Activated naive CD4-positive, alpha-beta T cell treated with anti-CD3 and anti-CD28 coated beads, Interleukin-2, amount 50 U/mL, for 72 hours (primary cell): ENCODE measurements at regions not wholly inside any gene's neighbourhood (a gene's known extent, or its start where the extent isn't known, plus 50 kb on each side); places are given as distances from the start of the nearest gene placed in this dataset.

ENCODE experiments used
- ATAC-seq, 2 donors: fragments of 150-1000 bp; cut with Tn5 transposase; 2 replicates each; pipeline ENCODE4 v1.10.0; 2021; ENCODE audit warnings: mild to moderate bottlenecking in 2 of 2, moderate library complexity in 2 of 2
- DNase-seq, 2 donors: peaks; one replicate each; pipeline ENCODE4 v3.0.0; 2021 to 2022; ENCODE audit warnings: low spot score in 2 of 2
- H3K27ac Mint-ChIP-seq, 2 donors: one replicate each; pipeline ENCODE4 v1.8.0; 2022; ENCODE audit warnings: mild to moderate bottlenecking in 2 of 2, mixed read lengths in 2 of 2
- H3K36me3 Mint-ChIP-seq, 2 donors: one replicate each; pipeline ENCODE4 v1.8.0; 2022; ENCODE audit warnings: mixed read lengths in 2 of 2
- H3K9me3 Mint-ChIP-seq, 2 donors: one replicate each; pipeline ENCODE4 v1.8.0; 2022; ENCODE audit warnings: mixed read lengths in 2 of 2

DNA sequence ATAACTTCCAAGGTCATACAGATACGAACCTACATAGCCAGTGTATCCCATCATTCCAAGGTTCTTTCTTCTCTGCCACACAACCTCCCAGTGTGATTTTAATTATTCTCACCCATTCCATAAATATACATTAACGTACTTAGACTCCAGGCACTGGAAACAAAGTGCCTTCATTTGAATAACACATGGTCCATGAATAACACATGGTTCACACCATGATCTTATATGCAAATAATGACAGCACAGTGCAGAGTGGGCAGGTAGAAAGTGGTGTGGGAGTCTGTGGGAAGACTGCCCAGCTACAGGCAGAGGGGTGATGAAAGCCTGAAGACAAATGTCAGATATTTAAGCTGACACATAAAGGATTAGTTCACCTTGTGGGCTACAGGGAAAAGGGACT is 425.2 kb downstream of the HACE1 start:
- ATAC-seq (no peak), DNase-seq (no peak)
- Mint-ChIP-seq H3K36me3 (peaks cover 0 to 2% of the 10 kb centered on the region in 2 donors), H3K9me3 (peaks cover 6 to 8% of the 10 kb centered on the region in 2 donors), H3K27ac (no peak overlapping the region)

DNA sequence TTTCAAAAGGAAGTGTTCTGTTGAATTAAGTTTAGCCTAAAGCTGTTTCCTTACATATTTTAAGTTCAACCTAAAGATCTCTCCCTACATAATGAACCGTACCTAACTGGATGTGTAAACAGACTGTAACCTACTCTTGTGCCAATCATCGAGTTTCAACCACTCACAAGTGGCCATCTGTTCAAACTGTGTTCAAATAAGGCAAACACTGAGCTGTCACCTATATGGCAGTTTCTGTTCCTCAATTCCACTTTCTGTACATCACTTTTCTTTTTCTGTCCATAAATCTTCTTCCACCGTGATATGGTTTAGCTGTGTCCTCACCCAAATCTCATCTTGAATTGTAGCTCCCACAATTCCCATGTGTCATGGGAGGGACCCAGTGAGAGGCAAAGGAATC is 428.6 kb downstream of the HACE1 start:
- ATAC-seq (no peak), DNase-seq (no peak)
- peaks cover 6 to 15% of the 10 kb centered on the region in 2 donors for H3K9me3 Mint-ChIP-seq
- peaks cover 0 to 10% of the 10 kb centered on the region in 2 donors for H3K36me3 Mint-ChIP-seq
- no peak overlapping the region for H3K27ac Mint-ChIP-seq

GRCh38 chr6:104428184-104428583 is 431.5 kb downstream of the HACE1 start:
- no peak for ATAC-seq
- DNase-seq, result no peak
- Mint-ChIP-seq H3K9me3 (peaks cover 7 to 24% of the 10 kb centered on the region in 2 donors), H3K36me3 (peaks cover 0 to 10% of the 10 kb centered on the region in 2 donors), H3K27ac (no peak overlapping the region)

DNA sequence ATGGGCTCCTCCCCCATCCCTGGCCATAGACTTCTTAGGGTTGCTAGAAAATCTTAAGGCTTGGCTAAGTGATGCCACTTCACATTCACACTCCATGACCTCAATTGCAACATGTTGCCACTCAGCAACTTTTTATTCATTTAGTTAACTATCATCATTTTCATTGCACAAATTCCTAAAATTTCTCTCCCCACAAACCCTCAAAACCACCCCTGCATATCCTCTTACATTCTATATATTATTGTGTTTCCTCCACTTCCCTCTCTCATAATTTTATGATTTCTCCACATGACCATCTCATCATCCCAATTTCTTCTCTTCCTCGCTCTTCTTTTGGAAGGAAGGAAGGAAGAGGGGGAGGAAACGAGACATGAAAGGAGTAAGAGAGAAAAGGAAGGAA is 436.0 kb downstream of the HACE1 start:
- Mint-ChIP-seq H3K27ac (no peak overlapping the region), H3K9me3 (peaks cover 11 to 34% of the 10 kb centered on the region in 2 donors), H3K36me3 (peaks cover 0 to 18% of the 10 kb centered on the region in 2 donors)
- ATAC-seq (no peak), DNase-seq (no peak)

DNA sequence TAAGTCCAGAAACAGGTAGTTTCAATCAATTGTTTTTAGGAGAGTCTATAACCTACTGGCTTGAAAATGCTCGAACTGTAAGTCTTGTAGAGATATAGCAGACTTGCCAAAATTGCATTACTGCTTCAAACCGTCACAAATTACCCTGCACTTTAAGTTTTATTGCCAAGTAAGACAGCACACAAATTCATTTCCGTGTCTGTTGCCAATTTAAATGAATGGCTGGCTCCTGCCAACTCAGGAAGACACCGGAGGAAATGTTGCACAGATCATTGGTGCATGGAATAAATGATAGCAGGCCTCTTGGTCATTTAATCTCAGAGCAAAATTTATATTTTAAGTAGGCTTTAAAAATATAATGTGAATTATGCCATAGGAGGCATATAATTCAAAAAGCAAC is 438.1 kb downstream of the HACE1 start:
- H3K9me3 Mint-ChIP-seq, result peaks cover 11 to 29% of the 10 kb centered on the region in 2 donors
- no peak for ATAC-seq
- DNase-seq, result no peak
- H3K36me3 Mint-ChIP-seq, result peaks cover 0 to 13% of the 10 kb centered on the region in 2 donors
- no peak overlapping the region for H3K27ac Mint-ChIP-seq

DNA sequence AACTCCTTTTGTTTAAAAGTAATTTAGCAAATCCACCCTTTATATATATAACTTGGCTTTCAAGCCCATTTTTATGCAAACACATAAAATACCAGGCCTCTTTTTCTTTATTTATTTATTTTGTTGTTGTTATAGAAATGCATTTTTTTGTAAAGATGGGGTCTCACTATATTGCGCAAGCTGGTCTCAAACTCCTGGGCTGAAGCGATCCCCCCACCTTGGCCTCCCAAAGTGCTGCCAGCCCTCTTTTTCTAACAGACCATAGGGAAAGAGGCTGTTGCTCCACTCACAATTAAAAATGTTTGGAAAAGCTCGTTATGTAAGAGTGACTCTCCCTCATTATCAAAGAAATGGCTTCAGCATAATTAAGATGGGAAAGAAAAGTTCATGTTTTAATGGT is 440.9 kb downstream of the HACE1 start:
- ATAC-seq, result no peak
- no peak for DNase-seq
- H3K9me3 Mint-ChIP-seq, result peaks cover 11 to 21% of the 10 kb centered on the region in 2 donors

DNA sequence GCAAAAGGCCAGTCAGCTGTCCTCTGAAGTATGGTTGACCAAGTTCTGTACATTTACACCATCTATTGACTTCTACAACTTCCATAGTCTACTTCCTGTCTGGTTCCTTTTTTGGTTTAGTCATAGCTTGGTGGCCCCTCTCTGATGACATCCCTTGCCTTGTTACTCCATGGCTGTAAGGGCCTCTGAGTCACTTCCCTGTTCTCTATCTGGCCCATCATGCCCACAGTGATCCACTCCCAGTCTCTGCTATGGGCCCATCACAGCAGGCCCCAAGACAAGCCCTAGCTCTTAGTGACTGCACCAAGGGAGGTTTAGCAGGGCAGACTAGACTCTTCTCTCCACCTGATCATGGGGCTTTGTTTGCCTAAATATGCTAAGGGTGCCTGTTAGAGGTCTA is 441.6 kb downstream of the HACE1 start:
- peaks cover 0 to 13% of the 10 kb centered on the region in 2 donors for H3K36me3 Mint-ChIP-seq
- ATAC-seq, result peak in 1 of 2 donors; percentile 28
- H3K27ac Mint-ChIP-seq, result no peak overlapping the region
- H3K9me3 Mint-ChIP-seq, result peaks cover 13 to 19% of the 10 kb centered on the region in 2 donors
- DNase-seq, result no peak

More for the DNA sequence above, 440.9 kb downstream of the HACE1 start:
- Mint-ChIP-seq H3K36me3 (peaks cover 0 to 13% of the 10 kb centered on the region in 2 donors), H3K27ac (no peak overlapping the region)

GRCh38 chr6:104414723-104415122 is 445.0 kb downstream of the HACE1 start:
- H3K9me3 Mint-ChIP-seq, result peaks cover 4 to 5% of the 10 kb centered on the region in 2 donors
- peaks cover 0 to under 1% of the 10 kb centered on the region in 2 donors for H3K36me3 Mint-ChIP-seq
- no peak for ATAC-seq
- no peak overlapping the region for H3K27ac Mint-ChIP-seq
- no peak for DNase-seq

- H3K27ac Mint-ChIP-seq, result no peak overlapping the region
- no peak for DNase-seq
- H3K36me3 Mint-ChIP-seq, result no peaks in the 10 kb centered on the region
- peaks cover 0 to 5% of the 10 kb centered on the region in 2 donors for H3K9me3 Mint-ChIP-seq
- ATAC-seq, result no peak
Measured at GRCh38 chr6:104413767-104414166, 446.0 kb downstream of the HACE1 start.

- Mint-ChIP-seq H3K9me3 (peaks cover 0 to 5% of the 10 kb centered on the region in 2 donors), H3K27ac (no peak overlapping the region), H3K36me3 (no peaks in the 10 kb centered on the region)
- ATAC-seq (no peak), DNase-seq (no peak)
Measured at GRCh38 chr6:104411302-104411701, 448.4 kb downstream of the HACE1 start.

DNA sequence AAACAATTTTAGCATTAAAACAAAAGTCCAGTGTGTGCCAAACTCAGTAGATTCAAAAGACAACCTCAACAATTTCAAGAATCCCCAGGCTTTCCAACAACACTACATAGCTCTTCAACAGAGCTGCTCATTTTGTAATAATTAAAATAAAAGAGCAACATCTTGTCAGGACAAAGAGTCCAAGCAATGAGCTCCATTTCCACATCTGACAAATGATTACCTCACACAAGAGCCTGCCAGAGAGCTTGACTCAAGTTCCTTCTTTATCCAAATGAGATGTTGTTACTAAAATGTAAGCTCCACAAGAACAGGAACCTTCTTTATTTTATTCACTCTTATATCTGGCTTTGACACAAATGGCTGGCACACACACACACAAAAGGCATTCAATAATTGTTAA is 449.8 kb downstream of the HACE1 start:
- no peaks in the 10 kb centered on the region for H3K36me3 Mint-ChIP-seq
- no peak for ATAC-seq
- no peak for DNase-seq
- H3K9me3 Mint-ChIP-seq, result peaks cover 0 to 5% of the 10 kb centered on the region in 2 donors
- no peak overlapping the region for H3K27ac Mint-ChIP-seq

DNA sequence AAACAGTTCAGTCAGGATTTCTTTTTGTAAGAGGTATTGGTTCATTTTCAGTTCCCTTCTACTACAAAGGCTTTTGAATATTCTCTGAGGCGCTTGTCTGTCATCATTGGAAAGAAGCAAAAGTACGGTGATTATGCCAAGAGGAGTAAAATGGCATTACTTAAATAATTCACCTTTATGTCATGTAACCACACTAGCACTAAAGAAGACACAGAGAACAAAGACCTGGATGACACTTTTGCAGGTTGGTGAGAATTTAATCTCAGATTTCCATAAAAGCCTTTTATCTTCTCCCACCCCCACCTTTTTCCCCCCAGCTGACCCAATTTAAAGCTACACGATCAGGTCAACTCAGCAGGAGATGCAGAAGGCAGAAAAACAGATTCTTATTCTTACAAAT is 451.8 kb downstream of the HACE1 start:
- no peak for ATAC-seq
- no peaks in the 10 kb centered on the region for H3K36me3 Mint-ChIP-seq
- DNase-seq, result no peak
- peak overlapping the region in 1 of 2 donors; percentile 41 for H3K27ac Mint-ChIP-seq
- H3K9me3 Mint-ChIP-seq, result peaks cover 0 to 4% of the 10 kb centered on the region in 2 donors

GRCh38 chr6:104404377-104404776 is 455.3 kb downstream of the HACE1 start:
- peaks cover 0 to 4% of the 10 kb centered on the region in 2 donors for H3K9me3 Mint-ChIP-seq
- no peaks in the 10 kb centered on the region for H3K36me3 Mint-ChIP-seq
- no peak for ATAC-seq
- H3K27ac Mint-ChIP-seq, result no peak overlapping the region
- no peak for DNase-seq

DNA sequence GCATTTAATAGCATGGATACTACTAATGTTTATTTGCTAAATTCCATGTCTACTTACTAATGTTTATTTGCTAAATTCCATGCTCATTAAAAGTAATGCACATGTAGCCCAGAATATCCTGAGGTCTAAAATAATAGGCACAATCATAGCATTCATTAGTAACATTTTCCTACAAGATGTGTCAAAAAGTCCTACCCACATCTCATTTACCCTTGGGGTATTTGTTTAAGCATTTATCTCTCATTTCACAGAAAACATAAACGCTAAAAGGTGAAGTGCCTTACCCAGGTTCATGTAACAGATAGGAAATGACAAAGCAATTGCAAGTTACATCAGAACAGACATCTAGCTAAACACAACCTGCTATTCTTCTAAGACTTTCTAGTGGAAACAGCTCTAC is 457.1 kb downstream of the HACE1 start:
- Mint-ChIP-seq H3K36me3 (no peaks in the 10 kb centered on the region), H3K27ac (no peak overlapping the region), H3K9me3 (peaks cover 0 to 4% of the 10 kb centered on the region in 2 donors)
- ATAC-seq (no peak), DNase-seq (no peak)

GRCh38 chr6:104401926-104402325 is 457.8 kb downstream of the HACE1 start:
- H3K27ac Mint-ChIP-seq, result no peak overlapping the region
- no peaks in the 10 kb centered on the region for H3K36me3 Mint-ChIP-seq
- peaks cover 0 to 4% of the 10 kb centered on the region in 2 donors for H3K9me3 Mint-ChIP-seq
- ATAC-seq, result no peak
- no peak for DNase-seq

GRCh38 chr6:104400844-104401243 is 458.9 kb downstream of the HACE1 start:
- no peaks in the 10 kb centered on the region for H3K36me3 Mint-ChIP-seq
- no peak overlapping the region for H3K27ac Mint-ChIP-seq
- DNase-seq, result no peak
- H3K9me3 Mint-ChIP-seq, result peaks cover 0 to 4% of the 10 kb centered on the region in 2 donors
- no peak for ATAC-seq

GRCh38 chr6:104396077-104396476 is 463.6 kb downstream of the HACE1 start:
- Mint-ChIP-seq H3K27ac (no peak overlapping the region), H3K9me3 (peaks cover 0 to 7% of the 10 kb centered on the region in 2 donors), H3K36me3 (no peaks in the 10 kb centered on the region)
- ATAC-seq, result no peak
- DNase-seq, result no peak

GRCh38 chr6:104381907-104382306 is 477.8 kb downstream of the HACE1 start:
- DNase-seq, result no peak
- Mint-ChIP-seq H3K27ac (peak overlapping the region in 1 of 2 donors; percentile 11), H3K9me3 (peaks cover 0 to 5% of the 10 kb centered on the region in 2 donors), H3K36me3 (no peaks in the 10 kb centered on the region)
- ATAC-seq, result no peak
